GM10266 (cell line): ENCODE measurements at regions not wholly inside any gene's neighbourhood (a gene's known extent, or its start where the extent isn't known, plus 50 kb on each side); places are given as distances from the start of the nearest gene placed in this dataset.
"Not testable (repeated sequence)": the region's sequence is repeated elsewhere in the genome, so short reads cannot be mapped to it uniquely, and the experiment has no call there.

Experiments
- DNase-seq: peaks from one replicate; pipeline ENCODE4 v3.0.0; 2012; ENCODE audit errors: extremely low spot score
- TF ChIP-seq, protein P1 (sequence below): IDR thresholded peaks from 2 replicates; pipeline ENCODE4 v1.5.1; 2012; ENCODE audit warnings: mild to moderate bottlenecking, low read depth; ENCODE audit not compliant: control insufficient read depth, insufficient read depth; ENCODE audit errors: missing control alignments

- DNase-seq = no peak
- TF ChIP-seq, protein P1, sequence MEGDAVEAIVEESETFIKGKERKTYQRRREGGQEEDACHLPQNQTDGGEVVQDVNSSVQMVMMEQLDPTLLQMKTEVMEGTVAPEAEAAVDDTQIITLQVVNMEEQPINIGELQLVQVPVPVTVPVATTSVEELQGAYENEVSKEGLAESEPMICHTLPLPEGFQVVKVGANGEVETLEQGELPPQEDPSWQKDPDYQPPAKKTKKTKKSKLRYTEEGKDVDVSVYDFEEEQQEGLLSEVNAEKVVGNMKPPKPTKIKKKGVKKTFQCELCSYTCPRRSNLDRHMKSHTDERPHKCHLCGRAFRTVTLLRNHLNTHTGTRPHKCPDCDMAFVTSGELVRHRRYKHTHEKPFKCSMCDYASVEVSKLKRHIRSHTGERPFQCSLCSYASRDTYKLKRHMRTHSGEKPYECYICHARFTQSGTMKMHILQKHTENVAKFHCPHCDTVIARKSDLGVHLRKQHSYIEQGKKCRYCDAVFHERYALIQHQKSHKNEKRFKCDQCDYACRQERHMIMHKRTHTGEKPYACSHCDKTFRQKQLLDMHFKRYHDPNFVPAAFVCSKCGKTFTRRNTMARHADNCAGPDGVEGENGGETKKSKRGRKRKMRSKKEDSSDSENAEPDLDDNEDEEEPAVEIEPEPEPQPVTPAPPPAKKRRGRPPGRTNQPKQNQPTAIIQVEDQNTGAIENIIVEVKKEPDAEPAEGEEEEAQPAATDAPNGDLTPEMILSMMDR = no peak
Observed at GRCh38 chr3:87120881-87121280, 106.2 kb upstream of the CHMP2B start.

DNA sequence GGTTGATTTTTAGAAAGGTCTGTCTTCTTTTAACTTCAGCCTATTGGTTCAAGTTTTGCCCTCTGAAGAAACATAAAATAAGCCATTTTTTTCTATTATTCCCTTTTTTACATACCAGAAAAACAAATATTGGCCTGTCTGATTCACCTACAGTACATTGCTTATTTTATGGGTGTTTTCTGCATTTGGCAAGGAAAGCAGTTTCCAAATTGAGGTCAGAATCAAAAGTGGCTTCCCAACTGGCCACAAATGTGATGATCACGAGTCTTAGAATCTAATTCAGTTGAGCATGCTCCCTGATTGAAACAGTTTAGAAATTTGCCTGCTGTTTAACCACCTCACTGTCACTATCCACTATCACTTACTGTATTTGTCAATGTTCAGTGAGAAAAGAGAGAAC is 106.9 kb upstream of the CHMP2B start:
- DNase-seq = no peak

GRCh38 chr3:87109465-87109864 is 117.6 kb upstream of the CHMP2B start:
- TF ChIP-seq, protein P1 = no peak

More for the DNA sequence above, 106.9 kb upstream of the CHMP2B start:
- TF ChIP-seq, protein P1 = no peak

DNA sequence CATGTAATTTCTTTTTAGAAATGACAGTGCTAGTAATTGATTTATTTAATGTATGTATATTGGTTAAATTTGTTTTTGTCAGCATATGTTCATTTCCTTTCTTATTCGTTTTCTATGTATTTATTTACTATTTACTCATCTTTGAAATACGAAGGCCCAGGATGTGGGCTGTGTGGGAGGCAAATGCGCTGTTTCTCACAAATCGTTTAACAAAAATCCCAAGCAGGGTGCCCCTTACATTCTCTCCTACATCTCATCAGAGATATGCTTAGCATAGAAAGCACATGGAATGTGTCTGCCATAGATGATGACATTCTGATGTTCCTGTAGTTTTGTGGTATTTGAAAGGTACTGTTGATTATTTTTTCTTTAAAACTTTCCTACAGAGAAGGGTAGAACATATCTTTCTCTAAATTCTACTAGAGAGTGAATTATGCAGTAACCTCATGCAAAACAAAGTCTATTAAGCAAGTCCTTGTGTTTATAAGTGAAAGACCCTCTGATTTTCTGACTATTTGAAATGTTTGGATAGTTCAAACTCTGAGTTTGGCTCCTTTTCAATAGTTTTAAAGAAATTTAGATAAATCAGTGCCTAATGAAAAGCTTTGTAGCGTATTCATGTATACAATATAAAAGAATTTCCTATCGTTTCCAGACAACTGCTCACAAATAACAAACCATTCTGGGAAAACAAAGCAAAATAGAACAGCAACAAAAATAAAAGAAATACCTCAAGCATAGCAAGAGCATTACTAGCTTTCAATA is 111.1 kb upstream of the VGLL3 start:
- DNase-seq = no peak
- TF ChIP-seq, protein P1 = no peak

More at GRCh38 chr3:87109465-87109864, 117.6 kb upstream of the CHMP2B start:
- no peak for DNase-seq

- not testable (repeated sequence) for DNase-seq
Observed at GRCh38 chr3:87097733-87098132, 106.8 kb upstream of the VGLL3 start.

DNA sequence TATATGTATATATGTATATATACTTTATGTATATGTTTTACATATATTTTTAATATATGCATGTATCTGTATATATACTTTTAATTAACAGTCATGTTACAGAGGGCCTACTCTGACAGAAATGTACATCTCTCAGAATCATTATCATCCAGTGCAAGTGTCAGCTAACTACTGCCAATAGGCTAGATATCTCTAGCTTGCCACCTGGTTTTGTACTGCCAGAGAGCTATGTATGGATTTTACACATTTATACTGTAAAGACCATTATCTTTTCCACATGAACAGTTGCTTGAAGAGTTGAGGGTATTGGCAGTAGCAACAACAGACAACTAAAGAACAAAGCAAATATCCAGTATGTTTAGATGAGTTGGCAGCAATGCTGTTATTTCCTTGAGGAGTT is 99.7 kb upstream of the VGLL3 start:
- DNase-seq = no peak
- TF ChIP-seq, protein P1 = no peak

DNA sequence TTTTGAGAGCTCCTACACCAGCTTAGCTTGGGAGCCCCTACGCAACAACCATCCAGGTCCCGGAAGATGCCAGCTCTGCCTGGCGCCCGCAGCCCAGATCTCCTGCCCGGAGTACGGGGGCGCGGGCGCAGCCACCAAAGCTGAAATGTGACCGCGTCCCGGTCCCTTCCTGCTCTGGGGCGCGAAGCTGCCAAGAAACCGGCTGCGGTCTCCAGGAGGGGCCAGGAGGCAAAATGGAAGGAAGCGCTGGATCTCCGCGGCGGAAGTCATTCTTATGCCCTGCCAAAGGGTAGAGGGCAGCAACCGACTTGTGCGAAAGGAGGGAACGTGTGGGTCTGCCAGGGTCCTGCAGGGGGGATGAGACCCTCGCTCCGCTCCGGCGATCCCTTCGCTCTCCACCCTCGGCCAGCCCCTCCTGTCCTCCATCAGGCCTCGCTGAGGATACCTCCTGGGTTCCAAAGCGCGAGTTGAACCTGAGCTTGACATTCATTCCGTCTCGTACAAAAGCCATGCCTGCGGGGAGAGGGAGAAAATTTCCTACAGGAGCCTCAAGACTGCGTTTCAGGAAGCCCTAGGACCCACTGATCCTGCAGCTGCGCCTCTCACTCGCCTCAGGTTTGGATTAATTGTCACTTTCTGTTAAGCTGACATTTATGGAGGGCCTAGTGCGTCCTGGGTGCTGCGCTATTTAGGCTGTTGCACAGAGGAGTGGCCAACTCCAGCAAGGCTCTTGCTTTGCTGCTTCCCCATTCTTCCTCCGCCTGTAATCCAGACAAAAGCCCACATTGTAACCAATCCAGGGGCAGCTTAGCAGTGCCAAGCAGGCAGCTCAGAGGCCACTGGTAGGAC is 98.3 kb upstream of the VGLL3 start:
- TF ChIP-seq, protein P1 = no peak
- DNase-seq = peak; percentile 11
